Memory B cell (primary cell): ENCODE measurements at regions not wholly inside any gene's neighbourhood (a gene's known extent, or its start where the extent isn't known, plus 50 kb on each side); places are given as distances from the start of the nearest gene placed in this dataset.
"Not testable (repeated sequence)": the region's sequence is repeated elsewhere in the genome, so short reads cannot be mapped to it uniquely, and the experiment has no call there.

Experiments used
- ATAC-seq: fragments of 150-1000 bp; cut with Tn5 transposase; 2 replicates; pipeline ENCODE4 v1.10.0; 2021; ENCODE audit warnings: low read depth, mild to moderate bottlenecking, moderate library complexity
- DNase-seq, 2 donors: peaks; one replicate each; pipeline ENCODE4 v3.0.0; 2022; ENCODE audit warnings: low spot score in 2 of 2
- H3K27ac Mint-ChIP-seq: one replicate; pipeline ENCODE4 v1.8.0; 2022; ENCODE audit warnings: mild to moderate bottlenecking, moderate library complexity, mixed read lengths
- H3K27me3 Mint-ChIP-seq: one replicate; pipeline ENCODE4 v1.8.0; 2022; ENCODE audit warnings: mixed read lengths
- H3K36me3 Mint-ChIP-seq: one replicate; pipeline ENCODE4 v1.8.0; 2022; ENCODE audit warnings: mild to moderate bottlenecking, mixed read lengths
- H3K4me1 Mint-ChIP-seq: one replicate; pipeline ENCODE4 v1.8.0; 2022; ENCODE audit warnings: mixed read lengths
- H3K4me3 Mint-ChIP-seq: one replicate; pipeline ENCODE4 v1.8.0; 2022; ENCODE audit warnings: mild to moderate bottlenecking, moderate library complexity, mixed read lengths
- H3K9me3 Mint-ChIP-seq: one replicate; pipeline ENCODE4 v1.8.0; 2022; ENCODE audit warnings: mixed read lengths

DNA sequence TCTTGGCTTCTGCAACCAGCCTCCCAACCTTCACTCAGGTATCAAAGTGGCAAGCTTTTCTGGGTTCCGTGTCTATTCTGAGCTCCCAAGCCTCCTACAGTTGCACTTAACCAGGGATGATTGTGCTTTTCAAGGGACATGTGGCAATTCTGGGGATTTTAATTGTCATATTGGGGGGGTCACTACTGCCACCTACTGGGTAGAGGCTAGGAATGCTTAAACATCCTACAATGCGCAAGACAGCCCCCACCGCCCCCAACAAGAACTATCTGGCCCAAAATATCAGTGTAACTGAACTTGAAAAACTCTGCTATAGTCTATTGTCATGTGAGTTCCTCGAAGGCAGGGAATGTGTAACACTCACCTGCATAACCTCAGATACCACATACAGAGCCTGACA is 129.3 kb upstream of the RRN3 start:
- ATAC-seq, H3K4me3 Mint-ChIP-seq: not testable (repeated sequence)

DNA sequence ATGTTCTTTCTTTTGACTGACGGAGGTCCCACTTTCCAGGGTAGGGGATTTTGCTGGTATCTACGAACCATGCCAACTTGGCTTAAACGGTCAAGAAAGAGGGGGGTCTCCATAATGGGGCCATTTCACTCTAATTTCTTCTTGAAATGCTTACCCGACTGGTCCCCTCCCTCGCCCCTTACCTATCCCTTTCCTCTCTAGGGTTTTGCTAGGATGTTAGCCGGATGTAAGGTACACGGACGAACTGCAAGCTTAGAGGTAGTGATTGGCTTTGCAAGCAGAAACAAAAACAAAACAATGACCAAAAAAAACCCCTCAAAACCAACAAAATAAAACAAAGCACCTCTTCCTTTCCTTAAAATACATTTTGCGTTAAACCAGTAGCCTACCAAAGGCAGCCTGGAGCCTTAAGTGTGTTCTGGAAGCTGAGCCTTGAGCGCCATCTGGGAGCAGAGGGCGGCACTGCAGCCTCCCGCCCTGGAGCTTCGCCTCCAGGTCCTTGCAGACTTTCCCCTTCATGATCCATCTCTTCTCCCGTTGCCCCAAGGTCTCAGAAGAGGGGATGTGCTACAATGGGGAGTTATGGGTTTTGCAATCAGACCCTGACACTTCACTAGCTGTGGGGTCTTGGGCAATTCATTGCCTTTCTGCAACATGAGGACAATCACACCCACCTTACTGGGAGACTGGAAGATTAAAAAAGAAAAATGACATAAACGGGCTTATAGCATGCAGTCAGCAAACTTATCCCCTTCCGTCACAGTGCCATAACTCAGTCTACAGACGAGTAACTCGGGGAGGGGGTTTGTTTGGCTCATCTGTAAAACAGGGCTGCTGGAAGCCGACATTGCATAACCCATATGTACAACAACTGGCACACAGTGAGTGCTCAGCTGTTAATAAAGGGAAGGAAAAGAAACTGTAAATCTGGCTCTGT is 125.9 kb upstream of the RRN3 start:
- not testable (repeated sequence) for H3K27ac Mint-ChIP-seq, H3K27me3 Mint-ChIP-seq, H3K9me3 Mint-ChIP-seq, H3K4me1 Mint-ChIP-seq, H3K4me3 Mint-ChIP-seq, H3K36me3 Mint-ChIP-seq
- ATAC-seq (peak; percentile 77), DNase-seq (peak in 1 of 2 donors; percentile 3)

More for the DNA sequence above, 129.3 kb upstream of the RRN3 start:
- not testable (repeated sequence) for DNase-seq, H3K27me3 Mint-ChIP-seq, H3K36me3 Mint-ChIP-seq, H3K9me3 Mint-ChIP-seq, H3K4me1 Mint-ChIP-seq, H3K27ac Mint-ChIP-seq

DNA sequence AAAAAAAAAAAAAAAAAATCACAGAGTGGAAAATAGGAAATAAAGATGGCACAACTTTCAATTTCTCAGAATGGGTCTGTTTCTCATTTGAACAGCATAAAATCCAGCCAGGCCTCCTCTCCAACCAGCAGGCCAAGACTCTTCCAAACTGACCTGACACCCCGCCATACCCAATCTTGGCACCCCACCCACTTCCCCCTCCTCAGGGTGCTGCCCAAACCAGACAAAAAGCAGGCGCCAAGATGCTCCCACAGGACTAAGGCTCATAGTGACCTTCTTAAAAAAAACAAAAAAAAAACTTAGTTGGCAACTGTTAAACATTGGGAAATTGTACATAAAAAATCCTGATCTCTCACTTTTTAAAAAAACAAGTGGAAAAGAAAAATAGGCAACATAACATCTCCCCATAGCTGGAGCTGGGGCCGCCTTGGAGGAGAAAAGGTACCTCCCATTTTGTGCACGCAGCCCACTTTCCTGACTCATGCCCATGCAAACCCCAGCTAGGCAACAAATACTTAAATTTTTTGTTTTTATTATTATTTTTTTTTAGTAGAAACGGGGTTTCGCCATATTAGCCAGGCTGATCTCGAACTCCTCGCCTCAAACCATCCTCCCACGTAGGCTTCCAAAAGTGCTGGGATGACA is 124.9 kb upstream of the RRN3 start:
- H3K36me3 Mint-ChIP-seq, ATAC-seq, DNase-seq, H3K27me3 Mint-ChIP-seq, H3K4me1 Mint-ChIP-seq, H3K9me3 Mint-ChIP-seq, H3K4me3 Mint-ChIP-seq, H3K27ac Mint-ChIP-seq: not testable (repeated sequence)

DNA sequence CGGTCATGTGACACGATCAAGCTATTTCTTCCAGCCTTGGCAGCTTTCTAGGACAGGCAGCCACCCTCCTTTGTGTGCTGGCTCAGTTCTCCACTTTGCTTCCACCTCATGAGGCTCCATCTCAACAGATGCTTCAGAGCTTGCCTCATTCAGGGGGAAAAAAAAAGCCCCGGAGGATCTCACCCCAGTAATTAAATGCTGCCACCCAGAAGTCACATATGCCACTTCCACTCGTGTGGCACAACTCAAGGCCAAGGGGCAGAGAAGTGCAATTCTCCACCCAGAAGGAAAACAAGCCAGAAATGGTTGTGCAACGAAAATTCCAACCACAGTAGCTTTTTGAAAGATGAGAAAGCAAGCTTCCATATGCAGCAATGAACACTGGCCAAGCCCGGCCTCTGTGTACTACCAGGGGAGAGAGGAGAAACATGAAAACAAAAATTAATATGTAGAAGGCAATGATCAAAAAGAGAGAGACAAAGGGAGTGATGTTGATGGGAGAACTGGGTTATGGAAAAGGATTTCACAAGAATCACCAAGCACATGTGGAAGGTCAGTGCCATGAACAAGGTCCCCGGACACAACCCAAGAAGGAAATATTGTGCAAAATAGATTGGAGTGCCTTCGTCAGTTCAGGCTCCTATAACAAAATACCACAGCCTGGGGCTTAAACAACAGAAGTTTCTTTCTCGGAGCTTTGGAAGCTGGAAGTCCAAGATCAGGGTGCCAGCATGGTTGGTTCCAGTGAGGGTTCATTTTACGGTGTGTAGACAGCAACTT is 113.3 kb upstream of the RRN3 start:
- H3K36me3 Mint-ChIP-seq, H3K9me3 Mint-ChIP-seq, DNase-seq, H3K4me3 Mint-ChIP-seq, H3K27me3 Mint-ChIP-seq, H3K4me1 Mint-ChIP-seq, H3K27ac Mint-ChIP-seq, ATAC-seq: not testable (repeated sequence)

DNA sequence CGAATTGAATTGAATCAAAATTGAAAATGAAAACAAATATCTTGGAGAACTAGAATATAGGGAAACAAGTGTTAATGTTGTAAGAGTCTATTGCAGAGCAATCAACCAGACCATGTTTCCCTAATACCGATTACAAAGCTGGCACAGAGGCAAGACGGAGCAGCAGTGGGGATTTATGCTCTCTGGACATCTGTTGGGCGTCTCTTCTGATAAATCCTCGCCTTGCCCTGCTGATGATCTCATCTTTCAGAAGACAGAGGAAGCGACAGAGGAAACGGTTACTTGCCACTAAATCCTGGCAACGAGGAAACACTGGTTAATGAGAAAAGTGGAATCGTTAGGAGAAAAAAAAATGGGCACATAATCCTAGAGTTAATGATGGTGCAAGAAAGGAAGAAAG is 112.4 kb upstream of the RRN3 start:
- not testable (repeated sequence) for H3K27me3 Mint-ChIP-seq, H3K4me3 Mint-ChIP-seq, H3K4me1 Mint-ChIP-seq, H3K36me3 Mint-ChIP-seq, H3K27ac Mint-ChIP-seq, DNase-seq, ATAC-seq, H3K9me3 Mint-ChIP-seq

DNA sequence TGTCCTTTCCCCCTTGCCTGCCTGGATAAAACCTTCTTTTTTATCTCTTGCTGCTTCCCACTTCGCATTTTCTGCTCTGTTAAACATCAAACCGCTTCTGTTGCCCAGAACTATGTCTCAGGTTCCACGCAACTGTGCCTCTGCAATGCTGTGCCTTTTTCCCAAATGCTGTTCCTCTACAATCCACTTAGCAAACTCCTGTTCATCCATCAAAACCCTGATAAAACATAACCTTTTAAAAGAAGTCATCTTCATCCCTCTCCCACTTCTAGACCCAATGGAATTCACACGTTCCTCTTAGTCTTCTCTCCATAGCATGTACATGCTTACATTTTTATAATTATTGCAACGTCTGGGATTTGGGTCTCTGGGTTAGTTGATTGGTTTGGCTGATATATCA is 111.9 kb upstream of the RRN3 start:
- H3K36me3 Mint-ChIP-seq, H3K27me3 Mint-ChIP-seq, H3K4me3 Mint-ChIP-seq, ATAC-seq, H3K4me1 Mint-ChIP-seq, H3K9me3 Mint-ChIP-seq, H3K27ac Mint-ChIP-seq, DNase-seq: not testable (repeated sequence)

DNA sequence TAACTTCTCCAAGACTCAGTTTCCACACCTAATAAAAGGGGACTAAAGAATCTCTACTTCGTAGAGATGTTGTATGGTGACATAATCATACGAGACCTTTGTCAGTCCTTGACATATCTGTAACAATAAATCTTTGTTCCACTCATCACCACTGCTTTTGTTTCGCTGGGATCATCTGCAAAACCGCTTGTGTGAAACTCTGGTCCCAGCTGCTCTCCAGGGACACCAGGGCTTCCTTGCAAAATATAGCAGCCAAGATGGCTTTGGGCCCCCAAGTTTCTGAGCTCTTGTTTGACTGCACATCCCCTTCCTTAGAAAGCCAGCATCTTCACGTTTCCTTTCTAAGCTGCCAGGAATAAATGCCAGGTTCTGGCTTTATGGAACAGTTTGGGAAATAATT is 110.5 kb upstream of the RRN3 start:
- DNase-seq, H3K27me3 Mint-ChIP-seq, H3K4me1 Mint-ChIP-seq, H3K9me3 Mint-ChIP-seq, H3K4me3 Mint-ChIP-seq, ATAC-seq, H3K36me3 Mint-ChIP-seq, H3K27ac Mint-ChIP-seq: not testable (repeated sequence)

DNA sequence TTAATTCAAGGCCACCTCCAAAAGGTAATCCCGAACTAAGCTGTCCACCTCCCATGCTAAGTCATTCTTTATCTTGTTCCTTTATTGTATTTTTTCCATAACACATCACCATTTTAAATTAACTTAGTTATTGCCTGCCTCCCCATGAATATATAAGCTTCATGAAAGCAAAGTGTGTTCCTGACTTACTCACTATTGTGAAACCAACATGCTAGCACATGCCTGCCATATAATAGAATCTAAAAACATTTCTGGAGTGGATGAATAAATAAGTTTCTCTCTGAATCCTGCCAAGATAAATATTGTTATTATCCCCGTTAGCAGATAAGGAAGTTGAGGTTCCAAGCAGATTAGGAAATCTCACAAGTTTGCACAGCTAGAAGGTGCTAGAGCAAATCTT is 98.7 kb upstream of the RRN3 start:
- H3K9me3 Mint-ChIP-seq, DNase-seq, H3K36me3 Mint-ChIP-seq, ATAC-seq, H3K27ac Mint-ChIP-seq, H3K4me3 Mint-ChIP-seq, H3K27me3 Mint-ChIP-seq, H3K4me1 Mint-ChIP-seq: not testable (repeated sequence)

DNA sequence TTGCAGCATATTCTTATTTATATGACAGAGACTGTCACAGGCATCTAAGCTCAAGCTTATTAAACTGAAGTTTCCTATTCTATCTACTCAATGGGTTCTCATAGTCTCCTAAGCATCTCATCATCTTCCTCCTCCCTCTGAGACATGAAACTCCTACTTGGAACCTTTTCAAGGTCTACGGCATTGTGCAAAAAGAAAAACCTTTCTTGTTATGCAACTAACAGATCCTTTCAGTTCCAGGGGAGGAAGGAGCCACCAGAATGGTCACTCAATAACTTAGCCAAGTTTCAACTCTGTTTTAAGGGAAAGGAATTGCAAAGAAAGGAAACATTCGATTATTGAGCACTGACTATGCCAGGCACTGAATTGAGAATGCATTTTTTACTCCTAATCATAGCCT is 98.1 kb upstream of the RRN3 start:
- not testable (repeated sequence) for H3K27me3 Mint-ChIP-seq, H3K4me1 Mint-ChIP-seq, ATAC-seq, H3K9me3 Mint-ChIP-seq, H3K27ac Mint-ChIP-seq, H3K36me3 Mint-ChIP-seq, H3K4me3 Mint-ChIP-seq, DNase-seq

DNA sequence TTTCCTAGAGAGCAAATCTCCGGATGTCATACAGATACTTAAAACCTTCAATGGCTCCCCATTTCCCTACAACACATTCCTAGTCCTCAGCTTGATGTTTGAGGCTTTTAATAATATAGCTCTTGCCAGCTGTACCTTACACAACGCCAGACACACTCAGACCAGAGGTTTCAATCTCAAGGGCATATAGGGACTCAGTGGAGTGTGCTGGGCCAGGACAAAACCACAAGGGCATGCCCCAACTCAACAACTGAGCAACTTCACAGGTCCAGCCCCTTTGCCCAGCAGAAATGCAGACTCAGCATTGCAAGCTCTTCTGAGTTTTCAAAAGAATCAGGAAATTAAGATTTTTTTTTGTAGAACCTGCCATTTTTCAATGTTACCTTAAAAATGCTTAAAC is 95.4 kb upstream of the RRN3 start:
- not testable (repeated sequence) for H3K4me3 Mint-ChIP-seq, DNase-seq, H3K9me3 Mint-ChIP-seq, H3K27me3 Mint-ChIP-seq, H3K27ac Mint-ChIP-seq, H3K36me3 Mint-ChIP-seq, H3K4me1 Mint-ChIP-seq, ATAC-seq
